ENCODE measurements at regions not wholly inside any gene's neighbourhood (a gene's known extent, or its start where the extent isn't known, plus 50 kb on each side); places are given as distances from the start of the nearest gene placed in this dataset.

DNA sequence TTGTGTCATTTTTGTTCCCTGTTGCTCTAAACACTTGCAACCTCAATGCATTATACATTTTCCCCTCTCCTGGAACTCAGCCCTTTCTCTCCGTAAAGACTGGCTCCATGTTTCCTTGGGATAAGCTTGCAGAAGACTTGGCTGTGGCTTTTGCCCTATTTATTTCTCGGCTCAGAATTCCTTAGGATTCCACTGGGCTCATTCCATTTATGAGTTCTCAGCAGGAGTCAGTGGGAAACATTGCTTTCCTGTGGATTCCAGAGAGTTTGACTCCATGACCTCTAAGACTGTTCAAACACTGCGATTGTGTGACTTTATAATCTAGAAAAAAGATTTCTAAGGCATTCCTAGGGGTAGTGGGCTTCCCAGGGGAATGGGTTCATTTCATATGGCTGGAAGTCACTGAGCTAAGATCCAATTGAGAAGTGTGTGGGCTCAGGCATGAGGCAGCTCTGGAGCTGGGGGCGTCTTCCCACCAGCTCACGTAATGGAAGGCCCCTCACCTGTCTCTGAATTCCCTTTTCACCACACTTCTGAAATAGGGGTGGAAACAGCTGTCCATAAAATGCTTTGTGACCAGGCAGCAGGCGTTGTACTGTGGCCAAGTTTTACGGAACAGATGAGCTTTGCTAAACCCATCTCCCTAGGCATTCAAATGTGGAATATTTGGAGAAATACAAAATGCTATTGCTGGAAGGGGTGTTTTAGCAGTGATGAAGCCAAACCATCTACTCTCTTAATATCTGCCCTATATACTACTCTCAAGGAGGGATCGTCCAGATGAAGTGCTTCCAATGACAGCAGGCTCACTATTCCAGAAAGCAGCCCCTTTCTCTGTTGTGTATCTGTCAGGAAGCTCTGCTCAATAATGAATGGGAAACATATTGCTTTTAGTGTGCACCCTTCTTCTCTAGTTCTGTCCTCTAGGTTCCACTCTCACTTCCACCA is 91.8 kb upstream of the BCL6 start:
- ChIA-PET POLR2A (no interaction called here), CTCF (interaction anchor here (1.0 kb wide), 1 partner anchor 9 kb away, joined by 4 read pairs; no protein-coding TSS in a partner anchor)
- Histone ChIP-seq H3K36me3 (ENCODE audit: control insufficient read depth, insufficient read depth, low read length) (no peaks in the 10 kb centered on the region), H3K4me3 (ENCODE audit: low read depth, low read length) (no peak overlapping the region), H3K27me3 (ENCODE audit: control insufficient read depth, insufficient read depth, low read length) (no peaks in the 10 kb centered on the region)
- no peak for DNase-seq (ENCODE audit: low read depth)
- TF ChIP-seq, protein P1, sequence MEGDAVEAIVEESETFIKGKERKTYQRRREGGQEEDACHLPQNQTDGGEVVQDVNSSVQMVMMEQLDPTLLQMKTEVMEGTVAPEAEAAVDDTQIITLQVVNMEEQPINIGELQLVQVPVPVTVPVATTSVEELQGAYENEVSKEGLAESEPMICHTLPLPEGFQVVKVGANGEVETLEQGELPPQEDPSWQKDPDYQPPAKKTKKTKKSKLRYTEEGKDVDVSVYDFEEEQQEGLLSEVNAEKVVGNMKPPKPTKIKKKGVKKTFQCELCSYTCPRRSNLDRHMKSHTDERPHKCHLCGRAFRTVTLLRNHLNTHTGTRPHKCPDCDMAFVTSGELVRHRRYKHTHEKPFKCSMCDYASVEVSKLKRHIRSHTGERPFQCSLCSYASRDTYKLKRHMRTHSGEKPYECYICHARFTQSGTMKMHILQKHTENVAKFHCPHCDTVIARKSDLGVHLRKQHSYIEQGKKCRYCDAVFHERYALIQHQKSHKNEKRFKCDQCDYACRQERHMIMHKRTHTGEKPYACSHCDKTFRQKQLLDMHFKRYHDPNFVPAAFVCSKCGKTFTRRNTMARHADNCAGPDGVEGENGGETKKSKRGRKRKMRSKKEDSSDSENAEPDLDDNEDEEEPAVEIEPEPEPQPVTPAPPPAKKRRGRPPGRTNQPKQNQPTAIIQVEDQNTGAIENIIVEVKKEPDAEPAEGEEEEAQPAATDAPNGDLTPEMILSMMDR (IDR thresholded peaks at IDR 0.05; ENCODE audit: insufficient read depth, low read depth, low read length): no peak

DNA sequence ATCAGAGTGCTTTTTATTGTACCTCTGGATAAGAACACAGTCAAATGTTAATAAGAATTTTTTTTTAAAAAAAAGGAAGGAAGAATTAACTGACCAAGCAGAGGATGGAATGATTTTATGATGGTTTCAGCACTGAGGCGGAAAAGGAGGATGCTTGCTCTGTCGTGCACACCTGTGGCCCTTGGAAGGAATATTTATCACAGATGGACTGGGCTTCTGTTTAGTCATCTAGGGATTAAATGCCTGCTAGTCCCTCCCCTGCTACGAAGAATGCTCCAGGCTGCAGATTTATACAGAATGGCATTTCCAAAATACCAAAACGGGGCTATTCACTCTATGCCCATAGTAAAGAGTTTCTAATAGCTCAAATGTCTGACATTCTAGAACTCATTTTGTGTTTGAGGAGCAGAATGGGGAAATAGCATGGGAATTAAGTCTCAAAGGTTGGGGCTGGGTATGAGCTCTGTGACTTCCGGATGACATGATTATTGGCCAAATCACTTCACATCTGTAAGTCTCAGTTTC is 92.8 kb upstream of the BCL6 start:
- no peaks in the 10 kb centered on the region for H3K36me3 ChIP-seq (ENCODE audit: control insufficient read depth, insufficient read depth, low read length)
- no peak overlapping the region for H3K4me3 ChIP-seq (ENCODE audit: low read depth, low read length)
- ChIA-PET POLR2A (no interaction called here), CTCF (no interaction called here)
- TF ChIP-seq, protein P1 (IDR thresholded peaks at IDR 0.05; ENCODE audit: insufficient read depth, low read depth, low read length): no peak
- no peaks in the 10 kb centered on the region for H3K27me3 ChIP-seq (ENCODE audit: control insufficient read depth, insufficient read depth, low read length)
- no peak for DNase-seq (ENCODE audit: low read depth)

DNA sequence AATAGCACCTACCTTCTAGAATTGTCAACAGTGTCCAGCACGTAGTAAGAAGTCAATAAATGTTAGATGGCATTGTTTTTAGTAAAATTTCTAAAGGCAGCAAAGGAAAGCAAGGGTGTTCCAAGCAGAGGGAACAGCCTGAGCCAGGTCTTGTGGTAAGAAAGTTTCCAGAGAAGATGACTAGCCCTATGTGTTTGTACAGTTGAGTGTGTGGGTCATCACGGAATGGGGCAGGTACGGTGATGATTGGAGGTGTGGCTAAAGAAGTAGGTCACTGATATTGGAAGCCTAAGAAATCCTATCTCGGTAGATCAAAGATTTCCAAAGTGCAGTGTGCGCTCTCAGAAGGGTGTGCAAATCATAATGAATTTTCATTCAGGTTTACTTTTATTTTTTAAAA is 94.2 kb upstream of the BCL6 start:
- ChIA-PET CTCF (no interaction called here), POLR2A (no interaction called here)
- no peak overlapping the region for H3K4me3 ChIP-seq (ENCODE audit: low read depth, low read length)
- H3K36me3 ChIP-seq (ENCODE audit: control insufficient read depth, insufficient read depth, low read length): no peaks in the 10 kb centered on the region
- H3K27me3 ChIP-seq (ENCODE audit: control insufficient read depth, insufficient read depth, low read length): no peaks in the 10 kb centered on the region
- no peak for DNase-seq (ENCODE audit: low read depth)
- TF ChIP-seq, protein P1 (IDR thresholded peaks at IDR 0.05; ENCODE audit: insufficient read depth, low read depth, low read length): no peak

DNA sequence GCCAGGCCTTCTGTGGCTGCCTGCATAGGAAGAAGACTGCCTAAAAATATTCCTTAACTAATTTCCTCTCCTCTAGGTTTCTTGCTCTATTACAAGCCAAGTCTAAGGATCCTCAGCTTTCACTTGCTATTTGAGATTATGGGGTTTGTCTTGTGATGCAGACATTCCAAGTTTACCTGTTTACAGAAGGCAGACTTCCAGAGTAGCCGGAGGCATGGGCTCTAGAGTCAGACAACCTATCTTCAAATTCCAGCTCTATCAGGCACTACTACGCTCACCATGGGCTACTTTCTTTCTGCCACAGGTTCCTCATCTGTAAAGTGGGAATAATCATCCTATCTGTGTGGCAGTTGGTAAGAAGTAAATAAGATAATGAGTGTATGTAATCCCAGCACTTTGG is 95.6 kb upstream of the BCL6 start:
- CTCF ChIA-PET: no interaction called here
- H3K27me3 ChIP-seq (ENCODE audit: control insufficient read depth, insufficient read depth, low read length): no peaks in the 10 kb centered on the region
- POLR2A ChIA-PET: interaction anchor here (0.5 kb wide), 1 partner anchor 68 kb away, joined by 5 read pairs; no protein-coding TSS in a partner anchor
- no peak overlapping the region for H3K4me3 ChIP-seq (ENCODE audit: low read depth, low read length)
- TF ChIP-seq, protein P1 (IDR thresholded peaks at IDR 0.05; ENCODE audit: insufficient read depth, low read depth, low read length): no peak
- H3K36me3 ChIP-seq (ENCODE audit: control insufficient read depth, insufficient read depth, low read length): no peaks in the 10 kb centered on the region
- no peak for DNase-seq (ENCODE audit: low read depth)

DNA sequence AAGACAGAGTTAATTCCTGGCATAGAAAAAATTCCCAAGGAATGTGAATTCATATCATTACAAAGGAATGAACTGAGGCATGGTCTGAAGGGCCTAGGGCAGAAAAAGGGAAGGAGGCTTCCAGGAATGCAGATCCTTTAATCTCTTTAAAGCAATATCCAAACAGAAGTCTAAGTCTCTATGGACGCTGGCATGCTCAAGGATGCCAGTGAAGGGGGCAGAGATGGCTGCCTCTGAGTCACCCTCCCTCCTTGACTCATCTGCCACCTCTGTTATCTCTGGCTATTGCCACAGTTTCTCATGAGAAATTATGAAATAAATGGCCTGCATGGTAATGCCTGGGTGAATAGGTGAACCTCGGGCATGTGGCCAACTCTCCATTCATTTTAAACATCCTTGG is 96.3 kb upstream of the BCL6 start:
- DNase-seq (ENCODE audit: low read depth): no peak
- POLR2A ChIA-PET: no interaction called here
- TF ChIP-seq, protein P1 (IDR thresholded peaks at IDR 0.05; ENCODE audit: insufficient read depth, low read depth, low read length): no peak
- Histone ChIP-seq H3K4me3 (ENCODE audit: low read depth, low read length) (no peak overlapping the region), H3K27me3 (ENCODE audit: control insufficient read depth, insufficient read depth, low read length) (no peaks in the 10 kb centered on the region), H3K36me3 (ENCODE audit: control insufficient read depth, insufficient read depth, low read length) (no peaks in the 10 kb centered on the region)
- CTCF ChIA-PET: no interaction called here

All from BJ (cell line).